ENCODE measurements at regions not wholly inside any gene's neighbourhood (a gene's known extent, or its start where the extent isn't known, plus 50 kb on each side); places are given as distances from the start of the nearest gene placed in this dataset.
"Not testable (repeated sequence)": the region's sequence is repeated elsewhere in the genome, so short reads cannot be mapped to it uniquely, and the experiment has no call there.

DNA sequence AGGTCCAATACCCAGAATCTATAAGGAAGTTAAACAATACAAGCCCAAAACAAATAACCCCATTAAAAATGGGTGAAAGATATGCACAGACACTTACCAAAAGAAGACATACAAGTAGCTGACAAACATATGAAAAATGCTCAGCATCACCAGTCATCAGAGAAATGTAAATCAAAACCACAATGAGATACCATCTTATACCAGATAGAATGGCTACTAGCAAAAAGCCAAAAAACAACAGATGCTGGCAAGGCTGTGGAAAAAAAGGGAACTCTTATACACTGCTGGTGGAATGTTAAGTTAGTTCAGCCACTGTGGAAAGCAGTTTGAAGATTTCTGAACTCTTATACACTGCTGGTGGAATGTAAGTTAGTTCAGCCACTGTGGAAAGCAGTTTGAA lies 331.1 kb downstream of the KIF20B start:
- Histone ChIP-seq H4K20me1 (ENCODE audit: insufficient read depth, low read length) (no peaks in the 10 kb centered on the region), H3K27me3 (ENCODE audit: insufficient read depth, low read length) (peaks cover 10% of the 10 kb centered on the region), H3K4me3 (ENCODE audit: insufficient read depth, low read length) (no peak overlapping the region), H3K27ac (ENCODE audit: low read depth, low read length) (no peak overlapping the region), H2AFZ (ENCODE audit: low read length) (no peak overlapping the region), H3K9me3 (ENCODE audit: low read depth, low read length) (no peaks in the 10 kb centered on the region), H3K36me3 (ENCODE audit: insufficient read depth, low read length) (no peaks in the 10 kb centered on the region), H3K4me1 (ENCODE audit: insufficient read depth, low read length) (no peaks in the 10 kb centered on the region), H3K4me2 (ENCODE audit: insufficient read depth, low read length) (no peak overlapping the region), H3K79me2 (ENCODE audit: insufficient read depth, low read length) (no peaks in the 10 kb centered on the region)
- TF ChIP-seq, protein P1, sequence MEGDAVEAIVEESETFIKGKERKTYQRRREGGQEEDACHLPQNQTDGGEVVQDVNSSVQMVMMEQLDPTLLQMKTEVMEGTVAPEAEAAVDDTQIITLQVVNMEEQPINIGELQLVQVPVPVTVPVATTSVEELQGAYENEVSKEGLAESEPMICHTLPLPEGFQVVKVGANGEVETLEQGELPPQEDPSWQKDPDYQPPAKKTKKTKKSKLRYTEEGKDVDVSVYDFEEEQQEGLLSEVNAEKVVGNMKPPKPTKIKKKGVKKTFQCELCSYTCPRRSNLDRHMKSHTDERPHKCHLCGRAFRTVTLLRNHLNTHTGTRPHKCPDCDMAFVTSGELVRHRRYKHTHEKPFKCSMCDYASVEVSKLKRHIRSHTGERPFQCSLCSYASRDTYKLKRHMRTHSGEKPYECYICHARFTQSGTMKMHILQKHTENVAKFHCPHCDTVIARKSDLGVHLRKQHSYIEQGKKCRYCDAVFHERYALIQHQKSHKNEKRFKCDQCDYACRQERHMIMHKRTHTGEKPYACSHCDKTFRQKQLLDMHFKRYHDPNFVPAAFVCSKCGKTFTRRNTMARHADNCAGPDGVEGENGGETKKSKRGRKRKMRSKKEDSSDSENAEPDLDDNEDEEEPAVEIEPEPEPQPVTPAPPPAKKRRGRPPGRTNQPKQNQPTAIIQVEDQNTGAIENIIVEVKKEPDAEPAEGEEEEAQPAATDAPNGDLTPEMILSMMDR (IDR thresholded peaks at IDR 0.05; ENCODE audit: extremely low read depth, low read depth, low read length), result no peak
- no peak for DNase-seq (ENCODE audit: insufficient read length, low spot score, missing footprints)

DNA sequence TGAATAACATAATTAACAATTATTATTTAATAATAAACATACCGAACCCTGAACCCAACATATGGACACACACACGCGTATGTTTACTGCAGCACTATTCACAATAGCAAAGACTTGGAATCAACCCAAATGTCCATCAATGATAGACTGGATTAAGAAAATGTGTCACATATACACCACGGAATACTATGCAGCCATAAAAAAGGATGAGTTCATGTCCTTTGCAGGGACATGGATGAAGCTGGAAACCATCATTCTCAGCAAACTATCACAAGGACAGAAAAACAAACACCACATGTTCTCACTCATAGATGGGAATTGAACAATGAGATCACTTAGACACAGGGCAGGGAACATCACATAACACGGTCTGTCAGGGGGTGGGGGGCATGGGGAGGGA lies 333.5 kb downstream of the KIF20B start:
- not testable (repeated sequence) for DNase-seq (ENCODE audit: insufficient read length, low spot score, missing footprints); H3K4me2 ChIP-seq (ENCODE audit: insufficient read depth, low read length); H3K4me1 ChIP-seq (ENCODE audit: insufficient read depth, low read length); H3K36me3 ChIP-seq (ENCODE audit: insufficient read depth, low read length); H3K27ac ChIP-seq (ENCODE audit: low read depth, low read length); H4K20me1 ChIP-seq (ENCODE audit: insufficient read depth, low read length); H3K4me3 ChIP-seq (ENCODE audit: insufficient read depth, low read length); H3K9me3 ChIP-seq (ENCODE audit: low read depth, low read length); H3K79me2 ChIP-seq (ENCODE audit: insufficient read depth, low read length); H2AFZ ChIP-seq (ENCODE audit: low read length); H3K27me3 ChIP-seq (ENCODE audit: insufficient read depth, low read length)

DNA sequence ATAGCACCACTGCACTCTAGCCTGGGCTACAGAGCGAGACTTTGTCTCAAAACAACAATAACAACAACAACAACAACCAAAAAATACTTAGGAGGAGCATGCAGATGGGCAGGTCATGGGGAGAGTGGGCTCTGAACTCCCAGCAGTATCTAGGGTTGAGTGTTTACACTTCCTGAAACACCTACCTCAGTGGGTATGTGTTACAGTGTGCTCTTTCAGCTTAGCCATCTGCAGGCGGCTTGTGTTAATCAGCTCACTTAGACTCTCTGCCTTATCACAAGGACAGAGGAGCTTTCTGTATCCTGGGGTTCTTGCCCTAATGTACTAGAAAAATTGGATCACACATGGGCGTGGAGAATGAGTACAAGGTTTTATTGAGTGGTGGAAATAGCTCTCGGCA lies 340.2 kb downstream of the KIF20B start:
- H3K9me3 ChIP-seq (ENCODE audit: low read depth, low read length), result no peaks in the 10 kb centered on the region
- no peak overlapping the region for H3K4me3 ChIP-seq (ENCODE audit: insufficient read depth, low read length)
- peaks cover 3% of the 10 kb centered on the region for H3K27me3 ChIP-seq (ENCODE audit: insufficient read depth, low read length)
- no peaks in the 10 kb centered on the region for H3K36me3 ChIP-seq (ENCODE audit: insufficient read depth, low read length)
- DNase-seq (ENCODE audit: insufficient read length, low spot score, missing footprints), result no peak
- no peak overlapping the region for H2AFZ ChIP-seq (ENCODE audit: low read length)
- no peaks in the 10 kb centered on the region for H4K20me1 ChIP-seq (ENCODE audit: insufficient read depth, low read length)
- H3K79me2 ChIP-seq (ENCODE audit: insufficient read depth, low read length), result no peaks in the 10 kb centered on the region
- no peak overlapping the region for H3K4me2 ChIP-seq (ENCODE audit: insufficient read depth, low read length)
- TF ChIP-seq, protein P1 (IDR thresholded peaks at IDR 0.05; ENCODE audit: extremely low read depth, low read depth, low read length), result no peak
- H3K27ac ChIP-seq (ENCODE audit: low read depth, low read length), result no peak overlapping the region
- no peaks in the 10 kb centered on the region for H3K4me1 ChIP-seq (ENCODE audit: insufficient read depth, low read length)

DNA sequence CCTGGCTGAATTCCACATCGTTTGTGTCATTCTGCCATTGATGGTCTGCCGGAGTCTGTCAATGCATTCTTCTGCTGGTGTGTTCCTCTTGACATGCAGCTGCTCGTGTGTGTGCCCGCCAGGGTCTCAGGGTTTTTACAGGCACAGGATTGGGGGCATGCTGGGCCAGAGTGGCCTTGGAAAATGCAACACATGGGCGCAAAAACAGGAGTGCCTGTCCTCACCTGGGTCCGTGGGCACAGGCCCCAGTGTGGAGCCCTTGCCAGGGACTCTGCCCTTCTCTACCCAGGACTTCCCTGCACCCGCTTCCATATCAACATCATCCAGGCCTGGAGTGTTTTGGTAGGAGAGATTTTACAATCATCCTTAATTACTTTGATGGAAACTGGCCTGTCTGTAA lies 340.7 kb downstream of the KIF20B start:
- H3K4me2 ChIP-seq (ENCODE audit: insufficient read depth, low read length), result no peak overlapping the region
- no peak overlapping the region for H2AFZ ChIP-seq (ENCODE audit: low read length)
- H3K36me3 ChIP-seq (ENCODE audit: insufficient read depth, low read length), result no peaks in the 10 kb centered on the region
- no peak overlapping the region for H3K4me3 ChIP-seq (ENCODE audit: insufficient read depth, low read length)
- H3K4me1 ChIP-seq (ENCODE audit: insufficient read depth, low read length), result no peaks in the 10 kb centered on the region
- H4K20me1 ChIP-seq (ENCODE audit: insufficient read depth, low read length), result no peaks in the 10 kb centered on the region
- H3K9me3 ChIP-seq (ENCODE audit: low read depth, low read length), result no peaks in the 10 kb centered on the region
- peaks cover 3% of the 10 kb centered on the region for H3K27me3 ChIP-seq (ENCODE audit: insufficient read depth, low read length)
- no peak overlapping the region for H3K27ac ChIP-seq (ENCODE audit: low read depth, low read length)
- H3K79me2 ChIP-seq (ENCODE audit: insufficient read depth, low read length), result no peaks in the 10 kb centered on the region
- no peak for DNase-seq (ENCODE audit: insufficient read length, low spot score, missing footprints)
- TF ChIP-seq, protein P1 (IDR thresholded peaks at IDR 0.05; ENCODE audit: extremely low read depth, low read depth, low read length), result no peak
